ENCODE measurements at regions not wholly inside any gene's neighbourhood (a gene's known extent, or its start where the extent isn't known, plus 50 kb on each side); places are given as distances from the start of the nearest gene placed in this dataset.

- Histone ChIP-seq H3K36me3 (ENCODE audit: control insufficient read depth in 3 of 3, insufficient read depth in 3 of 3, low read length in 3 of 3) (no peaks in the 10 kb centered on the region), H3K9me3 (ENCODE audit: control insufficient read depth in 3 of 3, low read length in 3 of 3) (peaks cover 0 to 4% (median 0%) of the 10 kb centered on the region in 3 donors), H3K4me1 (ENCODE audit: control insufficient read depth in 3 of 3, insufficient read depth in 3 of 3, low read length in 3 of 3) (no peaks in the 10 kb centered on the region), H3K4me3 (ENCODE audit: low read length in 3 of 3) (no peak overlapping the region), H3K27ac (ENCODE audit: low read depth, low read length) (no peak overlapping the region), H3K9ac (ENCODE audit: low read depth in 1 of 3, low read length in 3 of 3) (no peak overlapping the region), H3K27me3 (ENCODE audit: control insufficient read depth in 3 of 3, insufficient read depth in 3 of 3, low read length in 3 of 3) (no peaks in the 10 kb centered on the region)
Observed at GRCh38 chr1:163013826-163014600, 55.1 kb upstream of the RGS4 start.

- no peak overlapping the region for H3K27ac ChIP-seq (ENCODE audit: low read depth, low read length)
- no peaks in the 10 kb centered on the region for H3K9me3 ChIP-seq (ENCODE audit: control insufficient read depth in 3 of 3, low read length in 3 of 3)
- H3K4me3 ChIP-seq (ENCODE audit: low read length in 3 of 3): no peak overlapping the region
- H3K4me1 ChIP-seq (ENCODE audit: control insufficient read depth in 3 of 3, insufficient read depth in 3 of 3, low read length in 3 of 3): no peaks in the 10 kb centered on the region
- no peak overlapping the region for H3K9ac ChIP-seq (ENCODE audit: low read depth in 1 of 3, low read length in 3 of 3)
- H3K27me3 ChIP-seq (ENCODE audit: control insufficient read depth in 3 of 3, insufficient read depth in 3 of 3, low read length in 3 of 3): no peaks in the 10 kb centered on the region
- no peaks in the 10 kb centered on the region for H3K36me3 ChIP-seq (ENCODE audit: control insufficient read depth in 3 of 3, insufficient read depth in 3 of 3, low read length in 3 of 3)
Observed at GRCh38 chr1:163006051-163006834, 62.9 kb upstream of the RGS4 start.

GRCh38 chr1:162997499-162998285 lies 71.5 kb upstream of the RGS4 start:
- H3K27ac ChIP-seq (ENCODE audit: low read depth, low read length): no peak overlapping the region

GRCh38 chr1:162996261-162996660 lies 72.9 kb upstream of the RGS4 start:
- no peak overlapping the region for H3K4me3 ChIP-seq (ENCODE audit: low read length in 3 of 3)
- H3K36me3 ChIP-seq (ENCODE audit: control insufficient read depth in 3 of 3, insufficient read depth in 3 of 3, low read length in 3 of 3): no peaks in the 10 kb centered on the region
- no peaks in the 10 kb centered on the region for H3K27me3 ChIP-seq (ENCODE audit: control insufficient read depth in 3 of 3, insufficient read depth in 3 of 3, low read length in 3 of 3)
- H3K27ac ChIP-seq (ENCODE audit: low read depth, low read length): no peak overlapping the region
- no peaks in the 10 kb centered on the region for H3K4me1 ChIP-seq (ENCODE audit: control insufficient read depth in 3 of 3, insufficient read depth in 3 of 3, low read length in 3 of 3)
- no peak overlapping the region for H3K9ac ChIP-seq (ENCODE audit: low read depth in 1 of 3, low read length in 3 of 3)
- no peaks in the 10 kb centered on the region for H3K9me3 ChIP-seq (ENCODE audit: control insufficient read depth in 3 of 3, low read length in 3 of 3)

More at GRCh38 chr1:162997499-162998285, 71.5 kb upstream of the RGS4 start:
- H3K27me3 ChIP-seq (ENCODE audit: control insufficient read depth in 3 of 3, insufficient read depth in 3 of 3, low read length in 3 of 3): no peaks in the 10 kb centered on the region
- no peak overlapping the region for H3K4me3 ChIP-seq (ENCODE audit: low read length in 3 of 3)
- no peaks in the 10 kb centered on the region for H3K4me1 ChIP-seq (ENCODE audit: control insufficient read depth in 3 of 3, insufficient read depth in 3 of 3, low read length in 3 of 3)
- H3K9me3 ChIP-seq (ENCODE audit: control insufficient read depth in 3 of 3, low read length in 3 of 3): no peaks in the 10 kb centered on the region
- H3K36me3 ChIP-seq (ENCODE audit: control insufficient read depth in 3 of 3, insufficient read depth in 3 of 3, low read length in 3 of 3): no peaks in the 10 kb centered on the region
- no peak overlapping the region for H3K9ac ChIP-seq (ENCODE audit: low read depth in 1 of 3, low read length in 3 of 3)

- H3K36me3 ChIP-seq (ENCODE audit: control insufficient read depth in 3 of 3, insufficient read depth in 3 of 3, low read length in 3 of 3): no peaks in the 10 kb centered on the region
- H3K9me3 ChIP-seq (ENCODE audit: control insufficient read depth in 3 of 3, low read length in 3 of 3): no peaks in the 10 kb centered on the region
- no peaks in the 10 kb centered on the region for H3K4me1 ChIP-seq (ENCODE audit: control insufficient read depth in 3 of 3, insufficient read depth in 3 of 3, low read length in 3 of 3)
- no peak overlapping the region for H3K4me3 ChIP-seq (ENCODE audit: low read length in 3 of 3)
- no peak overlapping the region for H3K9ac ChIP-seq (ENCODE audit: low read depth in 1 of 3, low read length in 3 of 3)
- no peak overlapping the region for H3K27ac ChIP-seq (ENCODE audit: low read depth, low read length)
- no peaks in the 10 kb centered on the region for H3K27me3 ChIP-seq (ENCODE audit: control insufficient read depth in 3 of 3, insufficient read depth in 3 of 3, low read length in 3 of 3)
Observed at GRCh38 chr1:162994921-162995320, 74.2 kb upstream of the RGS4 start.

GRCh38 chr1:162993846-162994245 lies 75.3 kb upstream of the RGS4 start:
- Histone ChIP-seq H3K27ac (ENCODE audit: low read depth, low read length) (no peak overlapping the region), H3K4me3 (ENCODE audit: low read length in 3 of 3) (no peak overlapping the region), H3K9me3 (ENCODE audit: control insufficient read depth in 3 of 3, low read length in 3 of 3) (no peaks in the 10 kb centered on the region), H3K36me3 (ENCODE audit: control insufficient read depth in 3 of 3, insufficient read depth in 3 of 3, low read length in 3 of 3) (no peaks in the 10 kb centered on the region), H3K27me3 (ENCODE audit: control insufficient read depth in 3 of 3, insufficient read depth in 3 of 3, low read length in 3 of 3) (no peaks in the 10 kb centered on the region), H3K9ac (ENCODE audit: low read depth in 1 of 3, low read length in 3 of 3) (no peak overlapping the region), H3K4me1 (ENCODE audit: control insufficient read depth in 3 of 3, insufficient read depth in 3 of 3, low read length in 3 of 3) (no peaks in the 10 kb centered on the region)

- Histone ChIP-seq H3K4me3 (ENCODE audit: low read length in 3 of 3) (no peak overlapping the region), H3K27me3 (ENCODE audit: control insufficient read depth in 3 of 3, insufficient read depth in 3 of 3, low read length in 3 of 3) (no peaks in the 10 kb centered on the region), H3K9me3 (ENCODE audit: control insufficient read depth in 3 of 3, low read length in 3 of 3) (no peaks in the 10 kb centered on the region), H3K27ac (ENCODE audit: low read depth, low read length) (no peak overlapping the region), H3K4me1 (ENCODE audit: control insufficient read depth in 3 of 3, insufficient read depth in 3 of 3, low read length in 3 of 3) (no peaks in the 10 kb centered on the region), H3K9ac (ENCODE audit: low read depth in 1 of 3, low read length in 3 of 3) (no peak overlapping the region), H3K36me3 (ENCODE audit: control insufficient read depth in 3 of 3, insufficient read depth in 3 of 3, low read length in 3 of 3) (no peaks in the 10 kb centered on the region)
Observed at GRCh38 chr1:162992945-162993344, 76.2 kb upstream of the RGS4 start.

- Histone ChIP-seq H3K27ac (ENCODE audit: low read depth, low read length) (no peak overlapping the region), H3K27me3 (ENCODE audit: control insufficient read depth in 3 of 3, insufficient read depth in 3 of 3, low read length in 3 of 3) (no peaks in the 10 kb centered on the region), H3K4me1 (ENCODE audit: control insufficient read depth in 3 of 3, insufficient read depth in 3 of 3, low read length in 3 of 3) (no peaks in the 10 kb centered on the region), H3K4me3 (ENCODE audit: low read length in 3 of 3) (no peak overlapping the region), H3K9me3 (ENCODE audit: control insufficient read depth in 3 of 3, low read length in 3 of 3) (no peaks in the 10 kb centered on the region), H3K36me3 (ENCODE audit: control insufficient read depth in 3 of 3, insufficient read depth in 3 of 3, low read length in 3 of 3) (no peaks in the 10 kb centered on the region), H3K9ac (ENCODE audit: low read depth in 1 of 3, low read length in 3 of 3) (no peak overlapping the region)
Observed at GRCh38 chr1:162991444-162991843, 77.7 kb upstream of the RGS4 start.

GRCh38 chr1:162990665-162991064 lies 78.5 kb upstream of the RGS4 start:
- H3K36me3 ChIP-seq (ENCODE audit: control insufficient read depth in 3 of 3, insufficient read depth in 3 of 3, low read length in 3 of 3): no peaks in the 10 kb centered on the region
- H3K4me1 ChIP-seq (ENCODE audit: control insufficient read depth in 3 of 3, insufficient read depth in 3 of 3, low read length in 3 of 3): no peaks in the 10 kb centered on the region
- no peak overlapping the region for H3K4me3 ChIP-seq (ENCODE audit: low read length in 3 of 3)
- no peak overlapping the region for H3K27ac ChIP-seq (ENCODE audit: low read depth, low read length)
- H3K9ac ChIP-seq (ENCODE audit: low read depth in 1 of 3, low read length in 3 of 3): no peak overlapping the region
- H3K9me3 ChIP-seq (ENCODE audit: control insufficient read depth in 3 of 3, low read length in 3 of 3): no peaks in the 10 kb centered on the region
- no peaks in the 10 kb centered on the region for H3K27me3 ChIP-seq (ENCODE audit: control insufficient read depth in 3 of 3, insufficient read depth in 3 of 3, low read length in 3 of 3)

- no peaks in the 10 kb centered on the region for H3K4me1 ChIP-seq (ENCODE audit: control insufficient read depth in 3 of 3, insufficient read depth in 3 of 3, low read length in 3 of 3)
- H3K27ac ChIP-seq (ENCODE audit: low read depth, low read length): no peak overlapping the region
- H3K4me3 ChIP-seq (ENCODE audit: low read length in 3 of 3): no peak overlapping the region
- no peaks in the 10 kb centered on the region for H3K9me3 ChIP-seq (ENCODE audit: control insufficient read depth in 3 of 3, low read length in 3 of 3)
- no peaks in the 10 kb centered on the region for H3K27me3 ChIP-seq (ENCODE audit: control insufficient read depth in 3 of 3, insufficient read depth in 3 of 3, low read length in 3 of 3)
- no peak overlapping the region for H3K9ac ChIP-seq (ENCODE audit: low read depth in 1 of 3, low read length in 3 of 3)
- no peaks in the 10 kb centered on the region for H3K36me3 ChIP-seq (ENCODE audit: control insufficient read depth in 3 of 3, insufficient read depth in 3 of 3, low read length in 3 of 3)
Observed at GRCh38 chr1:162988869-162989268, 80.3 kb upstream of the RGS4 start.

All from skeletal muscle tissue (tissue), 3 donors.